Fibroblast of lung (primary cell): ENCODE measurements at regions not wholly inside any gene's neighbourhood (a gene's known extent, or its start where the extent isn't known, plus 50 kb on each side); places are given as distances from the start of the nearest gene placed in this dataset.

Experiments used
- EZH2 ChIP-seq: IDR thresholded peaks from 2 replicates; pipeline ENCODE4 v1.5.1; 2012; ENCODE audit warnings: low read length, control low read depth, mild to moderate bottlenecking; ENCODE audit errors: missing control alignments
- TF ChIP-seq, protein P1 (sequence below), 2 donors: IDR thresholded peaks in 1 of 2; conservative IDR thresholded peaks in 1 of 2; 1 replicate in 1 of 2; 2 replicates in 1 of 2; pipeline ENCODE4 v1.5.1; 2011 to 2012; ENCODE audit warnings: low read length in 2 of 2, control low read depth in 1 of 2, inconsistent platforms in 1 of 2, low read depth in 1 of 2, mild to moderate bottlenecking in 1 of 2

- TF ChIP-seq, protein P1, sequence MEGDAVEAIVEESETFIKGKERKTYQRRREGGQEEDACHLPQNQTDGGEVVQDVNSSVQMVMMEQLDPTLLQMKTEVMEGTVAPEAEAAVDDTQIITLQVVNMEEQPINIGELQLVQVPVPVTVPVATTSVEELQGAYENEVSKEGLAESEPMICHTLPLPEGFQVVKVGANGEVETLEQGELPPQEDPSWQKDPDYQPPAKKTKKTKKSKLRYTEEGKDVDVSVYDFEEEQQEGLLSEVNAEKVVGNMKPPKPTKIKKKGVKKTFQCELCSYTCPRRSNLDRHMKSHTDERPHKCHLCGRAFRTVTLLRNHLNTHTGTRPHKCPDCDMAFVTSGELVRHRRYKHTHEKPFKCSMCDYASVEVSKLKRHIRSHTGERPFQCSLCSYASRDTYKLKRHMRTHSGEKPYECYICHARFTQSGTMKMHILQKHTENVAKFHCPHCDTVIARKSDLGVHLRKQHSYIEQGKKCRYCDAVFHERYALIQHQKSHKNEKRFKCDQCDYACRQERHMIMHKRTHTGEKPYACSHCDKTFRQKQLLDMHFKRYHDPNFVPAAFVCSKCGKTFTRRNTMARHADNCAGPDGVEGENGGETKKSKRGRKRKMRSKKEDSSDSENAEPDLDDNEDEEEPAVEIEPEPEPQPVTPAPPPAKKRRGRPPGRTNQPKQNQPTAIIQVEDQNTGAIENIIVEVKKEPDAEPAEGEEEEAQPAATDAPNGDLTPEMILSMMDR (conservative IDR thresholded peaks at IDR 0.05 in 1 of 2, IDR thresholded peaks at IDR 0.05 in 1 of 2; ENCODE audit: low read depth in 1 of 2, low read length in 2 of 2), result no peak
- no peak for TF ChIP-seq EZH2
These were observed 356.5 kb downstream of the MATN1 start for GRCh38 chr1:30366911-30367310.
